GM12891 (cell line): ENCODE measurements at regions not wholly inside any gene's neighbourhood (a gene's known extent, or its start where the extent isn't known, plus 50 kb on each side); places are given as distances from the start of the nearest gene placed in this dataset.

Experiments used
- DNase-seq: peaks from one replicate; pipeline ENCODE4 v3.0.0; 2011; ENCODE audit warnings: low spot score; ENCODE audit not compliant: insufficient read length
- FAIRE-seq: peaks from 2 replicates; lab custom pipeline; 2011; peaks lifted over from hg19 to GRCh38; lab: Jason Lieb, UNC
- PAX5 ChIP-seq: IDR thresholded peaks from 2 replicates; pipeline ENCODE4 v1.6.1; 2011; ENCODE audit warnings: low read length, moderate library complexity, mild to moderate bottlenecking; ENCODE audit not compliant: insufficient read depth, severe bottlenecking
- POLR2A ChIP-seq: IDR thresholded peaks from 2 replicates; pipeline ENCODE4 v1.6.1; 2011; ENCODE audit warnings: low read depth, low read length, control low read depth
- POLR2AphosphoS5 ChIP-seq: IDR thresholded peaks from 2 replicates; pipeline ENCODE4 v1.6.1; 2011; ENCODE audit warnings: low read depth, low read length, control low read depth
- POU2F2 ChIP-seq: IDR thresholded peaks from 2 replicates; pipeline ENCODE4 v1.6.1; 2011; ENCODE audit warnings: low read depth, mild to moderate bottlenecking, control low read depth, low read length, moderate library complexity
- SPI1 ChIP-seq: IDR thresholded peaks from 2 replicates; pipeline ENCODE4 v1.6.1; 2011; ENCODE audit warnings: low read depth, low read length, control low read depth
- TAF1 ChIP-seq: IDR thresholded peaks from 2 replicates; pipeline ENCODE4 v1.6.1; 2011; ENCODE audit warnings: low read depth, low read length, control low read depth

GRCh38 chr4:27198246-27198645, 337.6 kb downstream of the STIM2 start:
- TF ChIP-seq SPI1 (no peak), POLR2A (no peak), POU2F2 (no peak), TAF1 (no peak), POLR2AphosphoS5 (no peak), PAX5 (no peak)
- no peak for DNase-seq
- FAIRE-seq: no peak

- FAIRE-seq (no peak), DNase-seq (no peak)
- TF ChIP-seq POLR2AphosphoS5: no peak
Measured at GRCh38 chr4:27198971-27199370, 338.3 kb downstream of the STIM2 start.

GRCh38 chr4:27206009-27206408, 345.4 kb downstream of the STIM2 start:
- FAIRE-seq (no peak), DNase-seq (no peak)
- TF ChIP-seq SPI1 (no peak), PAX5 (no peak), POLR2A (no peak), POLR2AphosphoS5 (no peak), TAF1 (no peak), POU2F2 (no peak)

- FAIRE-seq (no peak), DNase-seq (no peak)
- TF ChIP-seq SPI1 (no peak), POU2F2 (no peak), TAF1 (no peak), POLR2AphosphoS5 (no peak), POLR2A (no peak), PAX5 (no peak)
Measured at GRCh38 chr4:27210956-27211355, 350.3 kb downstream of the STIM2 start.

- FAIRE-seq: no peak
- no peak for DNase-seq
- no peak for TF ChIP-seq POU2F2
- TF ChIP-seq TAF1: no peak
- TF ChIP-seq POLR2AphosphoS5: no peak
- no peak for TF ChIP-seq SPI1
- TF ChIP-seq POLR2A: no peak
- no peak for TF ChIP-seq PAX5
Measured at GRCh38 chr4:27214010-27214409, 353.4 kb downstream of the STIM2 start.

GRCh38 chr4:27215220-27215826, 354.7 kb downstream of the STIM2 start:
- no peak for FAIRE-seq
- TF ChIP-seq POLR2AphosphoS5: no peak
- no peak for DNase-seq

GRCh38 chr4:27217261-27217769, 356.7 kb downstream of the STIM2 start:
- FAIRE-seq: no peak
- TF ChIP-seq POLR2AphosphoS5 (no peak), SPI1 (no peak), TAF1 (no peak), POU2F2 (no peak), PAX5 (no peak), POLR2A (no peak)
- no peak for DNase-seq

GRCh38 chr4:27218013-27218412, 357.4 kb downstream of the STIM2 start:
- TF ChIP-seq SPI1: no peak
- no peak for TF ChIP-seq PAX5
- TF ChIP-seq POU2F2: no peak
- no peak for TF ChIP-seq TAF1
- no peak for TF ChIP-seq POLR2A
- no peak for TF ChIP-seq POLR2AphosphoS5
- FAIRE-seq (no peak), DNase-seq (no peak)

GRCh38 chr4:27223326-27223725, 362.7 kb downstream of the STIM2 start:
- no peak for FAIRE-seq
- DNase-seq: no peak
- no peak for TF ChIP-seq SPI1
- TF ChIP-seq POLR2A: no peak
- no peak for TF ChIP-seq TAF1
- no peak for TF ChIP-seq PAX5
- TF ChIP-seq POU2F2: no peak
- TF ChIP-seq POLR2AphosphoS5: no peak

- FAIRE-seq (no peak), DNase-seq (no peak)
- TF ChIP-seq PAX5: no peak
- TF ChIP-seq POLR2AphosphoS5: no peak
- no peak for TF ChIP-seq POU2F2
- no peak for TF ChIP-seq SPI1
- no peak for TF ChIP-seq POLR2A
- no peak for TF ChIP-seq TAF1
Measured at GRCh38 chr4:27233531-27233930, 372.9 kb downstream of the STIM2 start.
